NCI-H1436 (cell line): ENCODE measurements at regions not wholly inside any gene's neighbourhood (a gene's known extent, or its start where the extent isn't known, plus 50 kb on each side); places are given as distances from the start of the nearest gene placed in this dataset.

Experiments used
- DNase-seq: peaks from one replicate; lab custom pipeline; 2025; lab: John Stamatoyannopoulos, UW

- no peak for DNase-seq
These were observed 1513.0 kb downstream of the TBC1D22A start for GRCh38 chr22:48275412-48275811.

GRCh38 chr22:48270731-48271130 is 1508.3 kb downstream of the TBC1D22A start:
- no peak for DNase-seq

- no peak for DNase-seq
These were observed 1506.5 kb downstream of the TBC1D22A start for GRCh38 chr22:48268771-48269552.

GRCh38 chr22:48268293-48268692 is 1505.8 kb downstream of the TBC1D22A start:
- no peak for DNase-seq

GRCh38 chr22:48267681-48268080 is 1505.2 kb downstream of the TBC1D22A start:
- DNase-seq, result no peak

- no peak for DNase-seq
These were observed 1502.7 kb downstream of the TBC1D22A start for GRCh38 chr22:48265000-48265625.

- no peak for DNase-seq
These were observed 1502.1 kb downstream of the TBC1D22A start for GRCh38 chr22:48264586-48264985.

- DNase-seq, result no peak
These were observed 1501.4 kb downstream of the TBC1D22A start for GRCh38 chr22:48263791-48264351.

- no peak for DNase-seq
These were observed 1500.9 kb downstream of the TBC1D22A start for GRCh38 chr22:48263431-48263765.

- no peak for DNase-seq
These were observed 1500.4 kb downstream of the TBC1D22A start for GRCh38 chr22:48262596-48263430.

- DNase-seq, result no peak
These were observed 1499.3 kb downstream of the TBC1D22A start for GRCh38 chr22:48261706-48262105.

GRCh38 chr22:48261048-48261621 is 1498.7 kb downstream of the TBC1D22A start:
- DNase-seq, result no peak

GRCh38 chr22:48259991-48260670 is 1497.7 kb downstream of the TBC1D22A start:
- no peak for DNase-seq

- DNase-seq, result no peak
These were observed 1496.4 kb downstream of the TBC1D22A start for GRCh38 chr22:48258811-48259210.

GRCh38 chr22:48258064-48258701 is 1495.7 kb downstream of the TBC1D22A start:
- no peak for DNase-seq

- DNase-seq, result no peak
These were observed 1495.2 kb downstream of the TBC1D22A start for GRCh38 chr22:48257685-48258055.

- no peak for DNase-seq
These were observed 1494.6 kb downstream of the TBC1D22A start for GRCh38 chr22:48256776-48257684.

GRCh38 chr22:48256041-48256739 is 1493.7 kb downstream of the TBC1D22A start:
- no peak for DNase-seq

- no peak for DNase-seq
These were observed 1491.9 kb downstream of the TBC1D22A start for GRCh38 chr22:48254311-48254873.
